Stimulated activated naive CD8-positive, alpha-beta T cell treated with anti-CD3 and anti-CD28 coated beads, Interleukin-15, Interleukin-2, amounts not matched to agents 100 U/mL and 50 U/mL, for 24 hours (primary cell): ENCODE measurements at regions not wholly inside any gene's neighbourhood (a gene's known extent, or its start where the extent isn't known, plus 50 kb on each side); places are given as distances from the start of the nearest gene placed in this dataset.
"Not testable (repeated sequence)": the region's sequence is repeated elsewhere in the genome, so short reads cannot be mapped to it uniquely, and the experiment has no call there.

Experiments
- ATAC-seq: fragments of 150-1000 bp; cut with Tn5 transposase; one replicate; pipeline ENCODE4 v1.10.0; 2021
- DNase-seq: peaks from one replicate; pipeline ENCODE4 v3.0.0; 2021

GRCh38 chr6:48397887-48398286, 286.9 kb upstream of the PTCHD4 start:
- DNase-seq, result no peak

GRCh38 chr6:48389146-48390043, 278.4 kb upstream of the PTCHD4 start:
- DNase-seq (no peak), ATAC-seq (no peak)

More at GRCh38 chr6:48397887-48398286, 286.9 kb upstream of the PTCHD4 start:
- no peak for ATAC-seq

GRCh38 chr6:48388044-48388443, 277.0 kb upstream of the PTCHD4 start:
- no peak for DNase-seq
- no peak for ATAC-seq

- DNase-seq (no peak), ATAC-seq (no peak)
Observed at GRCh38 chr6:48378884-48379407, 267.9 kb upstream of the PTCHD4 start.

- ATAC-seq (no peak), DNase-seq (no peak)
Observed at GRCh38 chr6:48377115-48377514, 266.1 kb upstream of the PTCHD4 start.

- DNase-seq, ATAC-seq: not testable (repeated sequence)
Observed at GRCh38 chr6:48371226-48371625, 260.2 kb upstream of the PTCHD4 start.

GRCh38 chr6:48369100-48369499, 258.1 kb upstream of the PTCHD4 start:
- no peak for ATAC-seq
- DNase-seq, result no peak

- ATAC-seq, result no peak
- no peak for DNase-seq
Observed at GRCh38 chr6:48325701-48326100, 214.7 kb upstream of the PTCHD4 start.

- DNase-seq (no peak), ATAC-seq (no peak)
Observed at GRCh38 chr6:48318670-48319069, 207.7 kb upstream of the PTCHD4 start.

- ATAC-seq (no peak), DNase-seq (no peak)
Observed at GRCh38 chr6:48315915-48316314, 204.9 kb upstream of the PTCHD4 start.

GRCh38 chr6:48315051-48315719, 204.2 kb upstream of the PTCHD4 start:
- ATAC-seq (no peak), DNase-seq (no peak)

- no peak for DNase-seq
- no peak for ATAC-seq
Observed at GRCh38 chr6:48311301-48311700, 200.3 kb upstream of the PTCHD4 start.

- DNase-seq (no peak), ATAC-seq (no peak)
Observed at GRCh38 chr6:48307573-48307972, 196.6 kb upstream of the PTCHD4 start.

- DNase-seq (no peak), ATAC-seq (no peak)
Observed at GRCh38 chr6:48290595-48290994, 179.6 kb upstream of the PTCHD4 start.

- ATAC-seq, result no peak
- no peak for DNase-seq
Observed at GRCh38 chr6:48289841-48290240, 178.8 kb upstream of the PTCHD4 start.

- no peak for DNase-seq
- no peak for ATAC-seq
Observed at GRCh38 chr6:48281217-48281616, 170.2 kb upstream of the PTCHD4 start.

GRCh38 chr6:48280035-48280620, 169.1 kb upstream of the PTCHD4 start:
- ATAC-seq, result no peak
- no peak for DNase-seq

GRCh38 chr6:48278261-48278660, 167.3 kb upstream of the PTCHD4 start:
- DNase-seq (no peak), ATAC-seq (no peak)

GRCh38 chr6:48272518-48272917, 161.5 kb upstream of the PTCHD4 start:
- ATAC-seq, result no peak
- DNase-seq, result no peak

- ATAC-seq (no peak), DNase-seq (no peak)
Observed at GRCh38 chr6:48255094-48255493, 144.1 kb upstream of the PTCHD4 start.

GRCh38 chr6:48249071-48249470, 138.1 kb upstream of the PTCHD4 start:
- no peak for ATAC-seq
- DNase-seq, result no peak

- DNase-seq (no peak), ATAC-seq (no peak)
Observed at GRCh38 chr6:48243071-48243470, 132.1 kb upstream of the PTCHD4 start.

- ATAC-seq (no peak), DNase-seq (no peak)
Observed at GRCh38 chr6:48240287-48240686, 129.3 kb upstream of the PTCHD4 start.
